ENCODE measurements at regions not wholly inside any gene's neighbourhood (a gene's known extent, or its start where the extent isn't known, plus 50 kb on each side); places are given as distances from the start of the nearest gene placed in this dataset.

DNA sequence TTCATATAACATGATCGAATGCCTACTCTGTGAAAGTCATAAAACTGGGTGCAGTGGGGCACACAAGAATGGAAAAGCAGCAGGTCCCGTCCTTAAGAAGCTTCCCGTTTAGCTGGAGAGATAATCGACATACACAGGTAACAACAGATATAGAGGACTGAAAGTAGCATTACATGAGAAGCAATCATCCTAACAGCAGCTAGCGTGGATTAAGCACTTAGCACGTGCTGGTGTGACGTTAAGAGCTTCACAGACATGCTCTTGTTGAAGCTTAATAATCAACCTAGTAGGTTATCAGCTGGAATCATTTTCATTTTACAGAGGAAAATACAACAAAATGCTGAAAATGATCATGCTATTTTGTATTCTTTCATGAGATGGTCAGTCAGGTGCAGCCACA is 184.8 kb downstream of the GPAM start:
- no peaks in the 10 kb centered on the region for H3K9me3 ChIP-seq (ENCODE audit: control insufficient read depth in 1 of 2, low read length in 2 of 2)
- Mint-ChIP-seq H3K27me3 (peaks cover 2 to 4% of the 10 kb centered on the region in 2 donors), H3K4me3 (no peak overlapping the region), H3K36me3 (no peaks in the 10 kb centered on the region), H3K9me3 (peaks cover 0 to 8% (median 0%) of the 10 kb centered on the region in 8 donors), H3K4me1 (no peaks in the 10 kb centered on the region), H3K27ac (no peak overlapping the region)
- H3K36me3 ChIP-seq (ENCODE audit: insufficient read depth, low read length) = no peaks in the 10 kb centered on the region
- POLR2A ChIA-PET (ENCODE audit: partially characterized antibody) = no interaction called here
- no peak for DNase-seq
- no peaks in the 10 kb centered on the region for H3K27me3 ChIP-seq (ENCODE audit: insufficient read depth, low read length)
- no peak overlapping the region for H3K27ac ChIP-seq (ENCODE audit: low read depth, low read length)
- intact Hi-C loops (cut with micrococcal nuclease) = no loop called here
- no peaks in the 10 kb centered on the region for H3K4me1 ChIP-seq (ENCODE audit: insufficient read depth, low read length)
- no peak overlapping the region for H3K4me3 ChIP-seq (ENCODE audit: low read length in 2 of 2)
- CTCF ChIA-PET (ENCODE audit: partially characterized antibody) = no interaction called here

DNA sequence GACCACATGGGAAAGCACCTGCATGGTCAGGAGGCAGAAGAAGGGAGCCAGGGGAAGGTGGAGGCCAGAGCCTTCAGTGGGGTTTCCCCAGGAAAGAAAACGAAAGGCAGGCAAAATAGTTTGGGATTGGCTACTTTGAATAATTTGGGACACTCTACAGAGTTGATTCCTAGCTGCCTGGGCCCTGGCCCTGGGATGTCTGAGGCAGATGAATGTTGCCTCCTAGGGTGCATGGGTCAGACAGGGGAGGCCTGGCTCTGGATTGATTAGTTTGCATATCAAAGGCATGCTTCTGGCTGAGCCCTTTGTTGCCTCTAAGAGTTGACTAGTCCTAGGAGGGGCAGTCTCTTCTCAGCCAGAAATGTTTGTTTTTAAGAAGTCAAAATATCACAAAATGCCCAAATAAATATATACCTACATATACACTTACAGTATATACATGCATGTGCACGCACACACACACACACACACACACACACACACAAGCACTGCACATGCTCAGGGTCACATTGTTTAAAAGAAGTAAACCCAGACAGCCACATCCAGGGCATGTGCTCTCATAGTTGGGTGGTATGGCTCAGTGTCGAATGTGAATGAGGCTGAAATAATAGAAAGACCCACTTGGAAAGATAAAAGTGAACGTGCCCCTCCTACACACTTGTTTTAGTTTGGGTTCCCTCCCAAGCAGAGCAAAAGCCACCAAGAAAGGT is 184.2 kb downstream of the GPAM start:
- CTCF ChIA-PET (ENCODE audit: partially characterized antibody) = no interaction called here

DNA sequence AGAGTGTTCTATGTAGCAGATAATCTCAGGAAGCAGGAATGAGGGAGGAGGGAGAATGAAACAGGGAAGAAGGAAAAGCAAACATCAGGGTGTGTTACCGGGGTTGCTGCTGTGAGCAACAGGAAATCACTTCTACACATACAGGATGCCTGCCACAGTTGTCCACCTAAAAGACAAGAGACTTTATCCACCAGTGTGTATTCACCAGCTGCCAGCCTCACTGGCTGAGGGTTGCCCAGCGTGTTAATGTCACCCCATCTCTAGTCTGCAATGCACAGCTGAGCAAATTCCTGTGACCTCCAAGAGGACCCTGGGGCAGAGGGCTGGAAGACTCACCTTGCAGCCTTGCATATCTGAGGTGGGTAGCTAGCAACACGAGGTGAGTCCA is 183.7 kb downstream of the GPAM start:
- H3K9me3 Mint-ChIP-seq = peaks cover 0 to 6% (median 0%) of the 10 kb centered on the region in 8 donors
- H3K4me1 Mint-ChIP-seq = no peaks in the 10 kb centered on the region
- peak in 1 of 5 donors; percentile 38 for DNase-seq
- Histone ChIP-seq H3K36me3 (ENCODE audit: insufficient read depth, low read length) (no peaks in the 10 kb centered on the region), H3K9me3 (ENCODE audit: control insufficient read depth in 1 of 2, low read length in 2 of 2) (no peaks in the 10 kb centered on the region), H3K27me3 (ENCODE audit: insufficient read depth, low read length) (no peaks in the 10 kb centered on the region), H3K4me3 (ENCODE audit: low read length in 2 of 2) (no peak overlapping the region), H3K4me1 (ENCODE audit: insufficient read depth, low read length) (no peaks in the 10 kb centered on the region), H3K27ac (ENCODE audit: low read depth, low read length) (no peak overlapping the region)
- intact Hi-C loops (cut with micrococcal nuclease) = no loop called here
- POLR2A ChIA-PET (ENCODE audit: partially characterized antibody) = no interaction called here
- CTCF ChIA-PET (ENCODE audit: partially characterized antibody) = no interaction called here
- peaks cover 2 to 4% of the 10 kb centered on the region in 2 donors for H3K27me3 Mint-ChIP-seq
- no peak overlapping the region for H3K4me3 Mint-ChIP-seq
- no peaks in the 10 kb centered on the region for H3K36me3 Mint-ChIP-seq
- H3K27ac Mint-ChIP-seq = no peak overlapping the region

More for the DNA sequence above, 184.2 kb downstream of the GPAM start:
- Mint-ChIP-seq H3K4me1 (no peaks in the 10 kb centered on the region), H3K36me3 (no peaks in the 10 kb centered on the region), H3K9me3 (peaks cover 0 to 8% (median 0%) of the 10 kb centered on the region in 8 donors), H3K4me3 (no peak overlapping the region), H3K27ac (no peak overlapping the region), H3K27me3 (peaks cover 2 to 4% of the 10 kb centered on the region in 2 donors)
- H3K27me3 ChIP-seq (ENCODE audit: insufficient read depth, low read length) = no peaks in the 10 kb centered on the region
- H3K9me3 ChIP-seq (ENCODE audit: control insufficient read depth in 1 of 2, low read length in 2 of 2) = no peaks in the 10 kb centered on the region
- H3K4me1 ChIP-seq (ENCODE audit: insufficient read depth, low read length) = no peaks in the 10 kb centered on the region
- POLR2A ChIA-PET (ENCODE audit: partially characterized antibody) = no interaction called here
- no peak overlapping the region for H3K4me3 ChIP-seq (ENCODE audit: low read length in 2 of 2)
- no peak overlapping the region for H3K27ac ChIP-seq (ENCODE audit: low read depth, low read length)
- DNase-seq = no peak
- no peaks in the 10 kb centered on the region for H3K36me3 ChIP-seq (ENCODE audit: insufficient read depth, low read length)
- intact Hi-C loops (cut with micrococcal nuclease) = no loop called here

DNA sequence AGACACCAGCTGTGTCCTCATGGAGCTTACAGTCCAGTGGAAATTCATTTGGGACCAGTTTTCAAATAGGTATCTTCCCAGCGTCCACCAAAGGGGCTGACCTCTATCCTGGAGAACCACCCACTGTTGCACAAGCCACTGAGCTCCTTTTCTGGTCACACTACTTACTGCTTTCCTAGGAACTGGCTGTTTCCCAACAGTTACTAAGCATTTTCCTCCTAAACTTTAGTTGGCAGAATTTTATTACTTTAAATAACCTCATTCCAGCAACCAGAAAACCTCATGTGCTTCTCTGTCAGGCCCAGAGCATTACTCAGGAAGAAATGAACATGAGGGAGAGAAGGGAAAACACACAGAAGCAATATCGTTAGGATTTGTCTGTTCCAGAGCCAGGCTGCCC is 183.1 kb downstream of the GPAM start:
- Mint-ChIP-seq H3K36me3 (no peaks in the 10 kb centered on the region), H3K27me3 (peaks cover 2 to 4% of the 10 kb centered on the region in 2 donors), H3K27ac (no peak overlapping the region), H3K9me3 (peaks cover 0 to 3% (median 0%) of the 10 kb centered on the region in 8 donors), H3K4me3 (no peak overlapping the region), H3K4me1 (no peaks in the 10 kb centered on the region)
- no peak overlapping the region for H3K27ac ChIP-seq (ENCODE audit: low read depth, low read length)
- intact Hi-C loops (cut with micrococcal nuclease) = no loop called here
- no peaks in the 10 kb centered on the region for H3K36me3 ChIP-seq (ENCODE audit: insufficient read depth, low read length)
- no peaks in the 10 kb centered on the region for H3K27me3 ChIP-seq (ENCODE audit: insufficient read depth, low read length)
- DNase-seq = no peak
- H3K9me3 ChIP-seq (ENCODE audit: control insufficient read depth in 1 of 2, low read length in 2 of 2) = no peaks in the 10 kb centered on the region
- ChIA-PET POLR2A (ENCODE audit: partially characterized antibody) (no interaction called here), CTCF (ENCODE audit: partially characterized antibody) (no interaction called here)
- H3K4me3 ChIP-seq (ENCODE audit: low read length in 2 of 2) = no peak overlapping the region
- no peaks in the 10 kb centered on the region for H3K4me1 ChIP-seq (ENCODE audit: insufficient read depth, low read length)

DNA sequence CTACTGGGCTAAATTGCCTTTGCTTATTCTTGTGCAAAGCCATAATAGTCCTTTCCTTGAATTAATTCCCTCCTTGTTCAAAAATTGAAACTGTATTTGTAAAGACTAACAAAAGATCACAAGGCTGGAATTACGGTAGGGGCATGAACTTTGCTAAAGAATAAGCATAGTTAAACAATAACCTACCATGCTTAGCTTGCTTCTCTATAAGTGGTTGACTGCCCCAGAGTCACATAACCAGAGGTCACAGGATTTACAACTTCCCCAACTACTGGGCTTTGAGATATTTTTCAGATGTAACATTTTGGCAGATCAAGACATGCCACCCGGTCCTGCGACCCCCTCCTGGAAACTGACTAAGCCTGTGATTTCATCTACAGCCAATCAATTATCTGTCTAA is 181.4 kb downstream of the GPAM start:
- H3K9me3 ChIP-seq (ENCODE audit: control insufficient read depth in 1 of 2, low read length in 2 of 2) = no peaks in the 10 kb centered on the region
- ChIA-PET POLR2A (ENCODE audit: partially characterized antibody) (no interaction called here), CTCF (ENCODE audit: partially characterized antibody) (no interaction called here)
- H3K27ac Mint-ChIP-seq = no peak overlapping the region
- no peaks in the 10 kb centered on the region for H3K27me3 ChIP-seq (ENCODE audit: insufficient read depth, low read length)
- H3K9me3 Mint-ChIP-seq = no peaks in the 10 kb centered on the region
- H3K4me3 ChIP-seq (ENCODE audit: low read length in 2 of 2) = no peak overlapping the region
- H3K27ac ChIP-seq (ENCODE audit: low read depth, low read length) = no peak overlapping the region
- no peaks in the 10 kb centered on the region for H3K36me3 ChIP-seq (ENCODE audit: insufficient read depth, low read length)
- intact Hi-C loops (cut with micrococcal nuclease) = no loop called here
- no peaks in the 10 kb centered on the region for H3K4me1 ChIP-seq (ENCODE audit: insufficient read depth, low read length)
- H3K4me3 Mint-ChIP-seq = no peak overlapping the region
- DNase-seq = no peak
- no peaks in the 10 kb centered on the region for H3K4me1 Mint-ChIP-seq
- H3K36me3 Mint-ChIP-seq = no peaks in the 10 kb centered on the region
- H3K27me3 Mint-ChIP-seq = peaks cover 0 to 1% of the 10 kb centered on the region in 2 donors

DNA sequence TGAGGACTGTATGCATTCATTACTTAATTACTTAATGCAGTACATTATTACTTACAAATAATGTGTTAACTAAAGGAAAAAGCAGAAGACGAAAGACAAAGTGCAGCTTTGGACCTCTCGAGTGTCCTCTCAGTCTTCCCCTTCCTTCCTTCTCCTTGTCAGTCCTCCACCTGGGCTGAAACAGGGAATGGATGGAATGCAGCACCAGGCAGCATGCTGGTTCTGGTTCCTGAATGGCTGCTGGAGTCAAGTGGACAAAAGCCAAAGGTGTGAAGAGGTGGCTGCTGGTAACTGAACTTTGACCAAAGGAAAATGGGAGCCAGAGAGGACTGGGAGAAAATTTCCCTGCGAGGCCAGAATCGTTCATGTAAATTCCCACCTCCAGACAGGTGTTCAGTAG is 179.5 kb downstream of the GPAM start:
- CTCF ChIA-PET (ENCODE audit: partially characterized antibody) = no interaction called here
- H3K4me3 ChIP-seq (ENCODE audit: low read length in 2 of 2) = no peak overlapping the region
- no peak overlapping the region for H3K27ac ChIP-seq (ENCODE audit: low read depth, low read length)
- H3K27me3 Mint-ChIP-seq = no peaks in the 10 kb centered on the region
- H3K27ac Mint-ChIP-seq = no peak overlapping the region
- no peak for DNase-seq
- H3K9me3 ChIP-seq (ENCODE audit: control insufficient read depth in 1 of 2, low read length in 2 of 2) = no peaks in the 10 kb centered on the region
- no peak overlapping the region for H3K4me3 Mint-ChIP-seq
- H3K36me3 Mint-ChIP-seq = no peaks in the 10 kb centered on the region
- H3K27me3 ChIP-seq (ENCODE audit: insufficient read depth, low read length) = no peaks in the 10 kb centered on the region
- H3K36me3 ChIP-seq (ENCODE audit: insufficient read depth, low read length) = no peaks in the 10 kb centered on the region
- POLR2A ChIA-PET (ENCODE audit: partially characterized antibody) = no interaction called here
- no peaks in the 10 kb centered on the region for H3K4me1 ChIP-seq (ENCODE audit: insufficient read depth, low read length)
- intact Hi-C loops (cut with micrococcal nuclease) = no loop called here
- peaks cover 0 to 2% (median 0%) of the 10 kb centered on the region in 8 donors for H3K9me3 Mint-ChIP-seq
- H3K4me1 Mint-ChIP-seq = no peaks in the 10 kb centered on the region

DNA sequence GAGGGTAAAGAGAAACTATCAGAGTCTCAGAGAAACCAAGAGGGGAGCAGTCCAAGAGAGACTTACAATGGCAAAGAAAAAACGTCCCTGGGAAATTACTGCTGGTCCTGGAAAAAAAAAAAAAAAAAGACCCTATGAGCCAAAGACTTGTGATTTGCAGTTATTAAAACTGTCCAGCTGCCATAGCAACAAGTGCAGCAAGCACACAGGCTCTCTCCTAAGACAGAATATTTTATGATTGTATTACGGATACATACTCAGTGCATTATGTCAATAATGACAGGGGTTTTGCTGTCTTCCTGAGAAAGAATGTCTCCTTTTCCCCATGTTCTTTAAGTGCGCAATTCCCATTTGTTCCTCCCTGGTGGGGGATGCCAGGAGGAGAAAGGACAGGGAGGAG is 178.5 kb downstream of the GPAM start:
- no peaks in the 10 kb centered on the region for H3K36me3 Mint-ChIP-seq
- DNase-seq = no peak
- H3K27ac Mint-ChIP-seq = no peak overlapping the region
- H3K4me1 ChIP-seq (ENCODE audit: insufficient read depth, low read length) = no peaks in the 10 kb centered on the region
- no peaks in the 10 kb centered on the region for H3K27me3 ChIP-seq (ENCODE audit: insufficient read depth, low read length)
- peaks cover 0 to 2% (median 0%) of the 10 kb centered on the region in 8 donors for H3K9me3 Mint-ChIP-seq
- H3K36me3 ChIP-seq (ENCODE audit: insufficient read depth, low read length) = no peaks in the 10 kb centered on the region
- ChIA-PET CTCF (ENCODE audit: partially characterized antibody) (no interaction called here), POLR2A (ENCODE audit: partially characterized antibody) (interaction anchor here (0.7 kb wide), 1 partner anchor 451 kb away, joined by 3 read pairs; no protein-coding TSS in a partner anchor)
- no peaks in the 10 kb centered on the region for H3K9me3 ChIP-seq (ENCODE audit: control insufficient read depth in 1 of 2, low read length in 2 of 2)
- no peak overlapping the region for H3K4me3 ChIP-seq (ENCODE audit: low read length in 2 of 2)
- no peak overlapping the region for H3K4me3 Mint-ChIP-seq
- no peak overlapping the region for H3K27ac ChIP-seq (ENCODE audit: low read depth, low read length)
- no peaks in the 10 kb centered on the region for H3K4me1 Mint-ChIP-seq
- H3K27me3 Mint-ChIP-seq = no peaks in the 10 kb centered on the region
- intact Hi-C loops (cut with micrococcal nuclease) = no loop called here

DNA sequence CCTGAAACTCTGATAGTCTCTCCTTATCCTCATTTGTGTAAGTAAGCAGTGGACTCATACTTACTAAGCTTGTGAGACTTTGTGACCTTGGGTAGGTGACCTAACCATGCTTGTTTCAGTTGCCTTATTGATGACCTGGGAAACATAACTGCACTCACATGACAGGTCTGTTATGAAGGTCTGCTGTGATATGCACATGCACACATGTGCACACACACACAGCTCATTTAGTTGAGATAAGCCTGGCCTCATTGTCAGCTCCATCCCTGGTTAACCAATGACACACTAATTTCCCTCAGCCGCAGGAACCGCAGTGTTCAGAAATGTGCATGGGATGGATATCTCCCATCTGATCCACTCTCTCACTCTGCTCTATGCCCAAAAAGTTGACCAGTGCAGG is 177.2 kb downstream of the GPAM start:
- H3K27ac Mint-ChIP-seq = no peak overlapping the region
- no peaks in the 10 kb centered on the region for H3K4me1 Mint-ChIP-seq
- H3K9me3 Mint-ChIP-seq = peaks cover 0 to 2% (median 0%) of the 10 kb centered on the region in 8 donors
- intact Hi-C loops (cut with micrococcal nuclease) = no loop called here
- ChIA-PET CTCF (ENCODE audit: partially characterized antibody) (no interaction called here), POLR2A (ENCODE audit: partially characterized antibody) (no interaction called here)
- H3K36me3 Mint-ChIP-seq = no peaks in the 10 kb centered on the region
- H3K4me3 Mint-ChIP-seq = no peak overlapping the region
- no peaks in the 10 kb centered on the region for H3K4me1 ChIP-seq (ENCODE audit: insufficient read depth, low read length)
- no peak overlapping the region for H3K4me3 ChIP-seq (ENCODE audit: low read length in 2 of 2)
- H3K27me3 ChIP-seq (ENCODE audit: insufficient read depth, low read length) = no peaks in the 10 kb centered on the region
- no peaks in the 10 kb centered on the region for H3K36me3 ChIP-seq (ENCODE audit: insufficient read depth, low read length)
- H3K9me3 ChIP-seq (ENCODE audit: control insufficient read depth in 1 of 2, low read length in 2 of 2) = no peaks in the 10 kb centered on the region
- no peak overlapping the region for H3K27ac ChIP-seq (ENCODE audit: low read depth, low read length)
- H3K27me3 Mint-ChIP-seq = no peaks in the 10 kb centered on the region
- DNase-seq = no peak
